HCT116 (cell line): ENCODE measurements at regions not wholly inside any gene's neighbourhood (a gene's known extent, or its start where the extent isn't known, plus 50 kb on each side); places are given as distances from the start of the nearest gene placed in this dataset.

Experiments used
- ATAC-seq: fragments of 200-7000 bp; cut with Tn5 transposase; 2 replicates; pipeline ENCODE4 v1.9.1; 2020; ENCODE audit warnings: mild to moderate bottlenecking, moderate library complexity
- BruUV-seq: library from RNA; stranded (reverse); fragments of 400-500 nt; replicated peaks from 2 replicates; lab custom pipeline; 2021; lab: Mats Ljungman, UMichigan
- CTCF ChIA-PET: fragments of 300-600 bp; sonication (Branson Sonifier 250); formaldehyde crosslinking; loops from one replicate; lab custom pipeline; 2021; ENCODE audit warnings: antibody characterized with exemption; lab: Charles Lee
- POLR2A ChIA-PET: fragments of 300-600, 350-600 bp; sonication (Branson Sonifier 250); formaldehyde crosslinking; loops from one replicate; lab custom pipeline; 2021; ENCODE audit warnings: antibody characterized with exemption; lab: Charles Lee
- RAD21 ChIA-PET, 2 experiments: fragments of 300-600 bp; sonication (Branson Sonifier 250); formaldehyde crosslinking; loops; one replicate each; lab custom pipeline; 2023; ENCODE audit warnings: low total read pairs in 2 of 2; ENCODE audit not compliant: uncharacterized antibody in 2 of 2, unreplicated experiment in 2 of 2, low non-redundant PET in 1 of 2; lab: Charles Lee
- DNase-seq: peaks from one replicate; pipeline ENCODE4 v3.0.0-alpha.2; 2010; ENCODE audit warnings: low read depth, low spot score
- H2AFZ ChIP-seq: fragments of 200-600 bp; shearing (Covaris generic), sonication (generic); 2 replicates; pipeline ENCODE4 v1.6.1; 2017; ENCODE audit warnings: low read depth, mixed run types, mixed read lengths, antibody characterized with exemption, low read length; ENCODE audit not compliant: poor library complexity, severe bottlenecking
- H3K27ac ChIP-seq: 2 replicates; pipeline ENCODE4 v1.5.1; 2012; ENCODE audit warnings: low read depth, low read length
- H3K27me3 ChIP-seq: fragments of 200-600 bp; sonication (generic); 2 replicates; pipeline ENCODE4 v1.6.1; 2016; ENCODE audit warnings: mixed run types, low read length, mixed read lengths; ENCODE audit not compliant: insufficient read depth
- H3K36me3 ChIP-seq, 2 experiments: fragments of 200-500 bp in 1 of 2; fragments of 200-600 bp in 1 of 2; sonication (Bioruptor generic) in 1 of 2; sonication (generic) in 1 of 2; 2 replicates each; pipeline versions ENCODE4 v1.5.1 to v1.6.1; 2014 to 2016; ENCODE audit warnings: low read length in 2 of 2, inconsistent platforms in 1 of 2, mixed read lengths in 1 of 2, mixed run types in 1 of 2; ENCODE audit not compliant: insufficient read depth in 2 of 2, control insufficient read depth in 1 of 2
- H3K4me1 ChIP-seq, 2 experiments: fragments of 200-600 bp in 1 of 2; sonication (generic) in 1 of 2; 2 replicates each; pipeline versions ENCODE4 v1.5.1 to v1.6.1; 2012 to 2017; ENCODE audit warnings: low read length in 2 of 2, inconsistent platforms in 1 of 2, mild to moderate bottlenecking in 1 of 2, mixed read lengths in 1 of 2, mixed run types in 1 of 2, moderate library complexity in 1 of 2; ENCODE audit not compliant: insufficient read depth in 2 of 2, control insufficient read depth in 1 of 2
- H3K4me2 ChIP-seq: fragments of 200-600 bp; sonication (generic); 2 replicates; pipeline ENCODE4 v1.6.1; 2017; ENCODE audit warnings: mixed run types, low read length, mixed read lengths
- H3K4me3 ChIP-seq, 2 experiments: fragments of 200-600 bp in 1 of 2; sonication (generic) in 1 of 2; replicated peaks in 1 of 2; 2 replicates each; pipeline ENCODE4 v1.5.1; 2011 to 2016; ENCODE audit warnings: low read length in 2 of 2, control low read depth in 1 of 2, low read depth in 1 of 2, mild to moderate bottlenecking in 1 of 2, mixed read lengths in 1 of 2, mixed run types in 1 of 2
- H3K79me2 ChIP-seq: fragments of 200-600 bp; sonication (generic); 2 replicates; pipeline ENCODE4 v1.6.1; 2017; ENCODE audit warnings: mild to moderate bottlenecking, mixed run types, low read length, moderate library complexity, mixed read lengths; ENCODE audit not compliant: insufficient read depth
- H3K9ac ChIP-seq: fragments of 200-600 bp; sonication (generic); 2 replicates; pipeline ENCODE4 v1.6.1; 2016; ENCODE audit warnings: low read length, mixed read lengths
- H3K9me2 ChIP-seq: fragments of 200-600 bp; sonication (generic), shearing (Covaris generic); 2 replicates; pipeline ENCODE4 v1.6.1; 2017; ENCODE audit warnings: mixed run types, mild to moderate bottlenecking, moderate library complexity; ENCODE audit not compliant: insufficient read depth
- H3K9me3 ChIP-seq, 2 experiments: fragments of 200-500 bp in 1 of 2; fragments of 200-600 bp in 1 of 2; sonication (Bioruptor generic) in 1 of 2; sonication (generic) in 1 of 2; 2 replicates each; pipeline ENCODE4 v1.6.1; 2014 to 2017; ENCODE audit warnings: low read length in 2 of 2, mixed read lengths in 2 of 2, inconsistent platforms in 1 of 2, low read depth in 1 of 2, mild to moderate bottlenecking in 1 of 2, mixed run types in 1 of 2, moderate library complexity in 1 of 2; ENCODE audit not compliant: control insufficient read depth in 1 of 2, insufficient read depth in 1 of 2
- H4K20me1 ChIP-seq: fragments of 200-600 bp; sonication (generic), shearing (Covaris generic); 2 replicates; pipeline ENCODE4 v1.6.1; 2017; ENCODE audit warnings: mixed run types, mild to moderate bottlenecking, moderate library complexity; ENCODE audit not compliant: insufficient read depth
- EZH2 ChIP-seq: fragments of 200-600 bp; sonication (generic); IDR thresholded peaks from 2 replicates; pipeline ENCODE4 v1.6.1; 2017; ENCODE audit warnings: antibody characterized with exemption, mixed run types
- JUND ChIP-seq: IDR thresholded peaks from 2 replicates; pipeline ENCODE4 v1.6.1; 2012
- POLR2A ChIP-seq: IDR thresholded peaks from 2 replicates; pipeline ENCODE4 v1.7.0; 2011; ENCODE audit warnings: borderline replicate concordance; ENCODE audit not compliant: insufficient read depth, insufficient read length; ENCODE audit errors: extremely low read depth
- REST ChIP-seq: IDR thresholded peaks from 2 replicates; pipeline ENCODE4 v1.6.1; 2012; ENCODE audit warnings: low read depth
- SRF ChIP-seq: IDR thresholded peaks from 2 replicates; pipeline ENCODE4 v1.6.1; 2012; ENCODE audit warnings: low read depth
- TCF7L2 ChIP-seq: IDR thresholded peaks from 2 replicates; pipeline ENCODE4 v1.7.0; 2011; ENCODE audit warnings: borderline replicate concordance, inconsistent platforms; ENCODE audit not compliant: insufficient read depth, insufficient read length; ENCODE audit errors: extremely low read depth
- ZFX ChIP-seq: fragments of 450-650 bp; IDR thresholded peaks from 2 replicates; pipeline ENCODE4 v1.6.1; 2017
- intact Hi-C: fragments of 100-400 bp; cut with micrococcal nuclease; formaldehyde crosslinking; loops from 2 replicates; pipeline ENCODE4 v1.10.0; 2022

- ChIA-PET POLR2A (no interaction called here), CTCF (no interaction called here), RAD21 (no interaction called here)
- H3K4me1 ChIP-seq, result peaks cover 0 to 18% of the 10 kb centered on the region in 2 experiments; a peak in 2 of 4 replicates
- H3K9ac ChIP-seq, result no peak overlapping the region
- H3K9me3 ChIP-seq, result no peaks in the 10 kb centered on the region
- intact Hi-C loops, result no loop called here
- no peaks in the 10 kb centered on the region for H4K20me1 ChIP-seq
- TF ChIP-seq EZH2 (no peak), POLR2A (no peak), TCF7L2 (no peak), JUND (no peak), SRF (no peak), REST (no peak), ZFX (no peak)
- no peaks in the 10 kb centered on the region for H3K79me2 ChIP-seq
- ATAC-seq (no peak), DNase-seq (no peak)
- H3K27ac ChIP-seq, result no peak overlapping the region
- H3K9me2 ChIP-seq, result no peaks in the 10 kb centered on the region
- BruUV-seq, result no TSS peak
- peak overlapping the region; percentile 51 for H3K4me2 ChIP-seq
- H2AFZ ChIP-seq, result peak overlapping the region; percentile 89
- no peaks in the 10 kb centered on the region for H3K27me3 ChIP-seq
- H3K36me3 ChIP-seq, result no peaks in the 10 kb centered on the region
- H3K4me3 ChIP-seq, result no peak overlapping the region
Measured at GRCh38 chr1:199743227-199743626, 284.3 kb upstream of the NR5A2 start.
